GM18867 (cell line): ENCODE measurements at regions not wholly inside any gene's neighbourhood (a gene's known extent, or its start where the extent isn't known, plus 50 kb on each side); places are given as distances from the start of the nearest gene placed in this dataset.

Experiments
- ATAC-seq: cut with Tn5 transposase; IDR thresholded peaks from one replicate; pipeline ENCODE4 v1.9.1; 2021; ENCODE audit warnings: mild to moderate bottlenecking, moderate library complexity; ENCODE audit not compliant: unreplicated experiment

GRCh38 chr7:67955061-67955460, 958.4 kb downstream of the TYW1 start:
- no peak for ATAC-seq

DNA sequence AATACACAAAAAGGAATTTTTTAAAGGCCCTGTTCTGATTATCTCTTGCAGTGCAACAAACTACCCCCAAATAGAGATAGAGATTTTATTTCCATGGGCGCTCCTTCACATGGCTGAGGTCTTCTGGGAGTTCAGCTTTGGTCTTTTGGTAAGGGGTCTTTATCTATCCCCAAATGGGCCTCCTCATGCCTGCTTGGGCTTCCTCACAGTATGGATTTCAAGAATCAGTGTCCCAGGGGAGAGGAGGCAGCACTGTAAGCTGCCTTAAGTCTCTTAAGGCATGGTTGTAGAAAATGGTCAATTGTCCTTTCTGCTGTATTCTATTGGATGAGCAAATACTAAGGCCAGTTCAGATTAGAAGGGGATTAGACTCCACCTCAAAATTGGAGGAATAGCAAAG, 966.2 kb downstream of the TYW1 start:
- no peak for ATAC-seq

DNA sequence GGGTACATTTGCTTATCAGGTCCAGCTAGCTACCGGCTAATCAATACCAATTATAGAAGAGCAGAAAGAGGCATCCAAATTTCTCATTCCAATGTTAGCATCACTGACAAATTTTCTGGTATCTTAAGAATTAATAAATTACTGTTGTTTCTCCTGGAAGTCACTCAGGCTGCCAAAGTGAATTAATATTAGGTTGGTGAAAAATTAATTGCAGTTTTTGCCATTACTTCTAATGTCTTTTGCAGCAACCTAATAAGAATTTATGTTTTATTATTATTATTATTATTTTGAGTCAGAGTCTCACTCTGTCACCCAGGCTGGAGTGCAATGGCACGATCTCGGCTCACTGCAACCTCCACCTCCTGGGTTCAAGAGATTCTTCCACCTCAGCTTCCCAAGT, 979.9 kb downstream of the TYW1 start:
- no peak for ATAC-seq

DNA sequence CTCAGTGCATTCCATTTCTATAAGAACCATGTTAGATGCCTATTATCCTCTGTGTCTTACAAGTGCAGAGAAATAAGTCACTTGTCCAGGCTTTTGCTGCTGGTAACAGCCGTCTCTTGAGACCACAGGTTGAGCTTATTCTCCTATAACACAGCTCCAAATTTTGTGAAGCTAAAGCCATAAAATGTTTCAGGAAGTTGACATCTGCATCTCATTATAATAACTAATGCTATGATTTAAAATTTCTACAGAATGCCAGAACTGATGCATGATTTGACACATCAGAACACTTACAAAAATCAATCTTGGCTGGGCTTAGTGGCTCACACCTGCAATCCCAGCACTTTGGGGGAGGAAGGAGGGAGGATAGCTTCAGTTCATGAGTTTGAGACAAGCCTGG, 986.9 kb downstream of the TYW1 start:
- no peak for ATAC-seq

GRCh38 chr7:67984326-67984725, 987.7 kb downstream of the TYW1 start:
- ATAC-seq: no peak

GRCh38 chr7:67989142-67989541, 992.5 kb downstream of the TYW1 start:
- ATAC-seq: no peak

DNA sequence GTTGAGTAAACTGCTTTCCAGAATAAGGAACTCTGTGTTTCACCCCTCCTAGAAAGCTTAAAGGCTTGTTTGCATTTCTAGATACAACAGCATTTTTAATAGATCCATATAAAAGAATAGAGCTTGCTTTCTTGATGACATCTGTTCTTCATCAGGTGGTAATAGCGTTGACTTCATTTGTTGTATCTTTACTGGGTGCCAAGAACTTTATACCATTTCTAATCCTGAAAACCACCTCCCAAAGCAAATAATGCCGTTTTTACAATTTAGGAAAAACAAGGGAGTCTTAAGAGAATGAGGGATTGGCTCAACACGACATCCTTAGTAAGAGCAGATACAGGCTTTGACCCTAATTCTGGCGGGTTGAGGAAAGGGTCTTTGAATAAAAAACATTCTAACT, 993.4 kb downstream of the TYW1 start:
- no peak for ATAC-seq

GRCh38 chr7:67990716-67991115, 994.1 kb downstream of the TYW1 start:
- no peak for ATAC-seq

DNA sequence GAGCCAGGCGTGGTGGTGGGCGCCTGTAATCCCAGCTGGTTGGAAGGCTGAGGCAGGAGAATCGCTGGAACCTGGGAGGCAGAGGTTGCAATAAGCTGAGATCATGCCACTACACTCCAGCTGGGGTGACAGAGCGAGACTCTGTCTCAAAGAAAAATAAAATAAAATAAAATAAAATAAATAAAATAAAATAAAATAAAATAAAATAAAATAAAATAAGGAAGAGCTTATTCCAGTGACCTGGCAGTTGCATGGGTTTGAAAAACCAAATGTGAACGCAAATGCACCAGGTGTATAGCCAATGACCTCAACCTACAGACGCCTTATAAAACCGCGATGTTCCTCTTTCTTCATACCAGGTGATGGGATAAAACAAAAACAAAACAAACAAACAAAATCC, 995.7 kb downstream of the TYW1 start:
- no peak for ATAC-seq

DNA sequence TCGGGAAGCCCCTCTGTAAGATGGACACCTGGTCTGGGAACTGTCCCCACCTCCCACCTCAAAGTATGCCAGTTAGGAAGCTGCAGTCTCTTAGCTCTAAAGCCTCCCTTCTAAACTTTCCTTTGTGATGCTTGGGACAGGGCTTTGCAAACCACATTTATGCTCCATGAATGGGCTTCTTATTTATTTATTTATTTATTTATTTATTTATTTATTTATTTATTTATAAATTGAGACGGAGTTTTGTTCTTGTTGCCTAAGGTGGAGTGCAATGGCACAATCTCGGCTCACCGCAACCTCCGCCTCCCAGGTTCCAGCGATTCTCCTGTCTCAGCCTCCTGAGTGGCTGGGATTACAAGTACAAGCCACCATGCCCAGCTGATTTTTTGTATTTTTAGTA, 1009.4 kb downstream of the TYW1 start:
- no peak for ATAC-seq

DNA sequence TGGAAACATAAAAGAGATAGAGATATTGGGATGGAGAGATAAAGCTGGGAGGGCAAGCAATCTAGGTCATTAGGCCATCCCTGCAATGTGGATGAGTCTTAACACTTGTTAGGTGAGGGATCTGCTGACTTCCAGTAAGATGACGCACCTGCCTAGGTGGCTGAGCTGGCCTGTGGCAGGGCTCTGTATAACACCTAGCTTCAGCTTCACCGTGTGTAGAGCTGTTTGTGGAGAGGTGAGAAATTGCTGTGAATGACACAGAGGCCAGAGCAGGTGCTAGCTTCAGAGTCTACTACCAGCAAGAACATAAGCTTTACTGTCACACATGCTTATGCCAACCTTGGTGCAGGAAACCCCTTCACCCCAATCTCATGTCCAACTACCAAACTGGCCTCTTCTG, 1010.0 kb downstream of the TYW1 start:
- no peak for ATAC-seq

GRCh38 chr7:68009716-68010115, 1013.1 kb downstream of the TYW1 start:
- ATAC-seq: no peak

- ATAC-seq: no peak
These were observed 1017.6 kb downstream of the TYW1 start for GRCh38 chr7:68014031-68014736.

GRCh38 chr7:68015122-68015977, 1018.7 kb downstream of the TYW1 start:
- ATAC-seq: no peak

- ATAC-seq: no peak
These were observed 1019.4 kb downstream of the TYW1 start for GRCh38 chr7:68015978-68016532.

DNA sequence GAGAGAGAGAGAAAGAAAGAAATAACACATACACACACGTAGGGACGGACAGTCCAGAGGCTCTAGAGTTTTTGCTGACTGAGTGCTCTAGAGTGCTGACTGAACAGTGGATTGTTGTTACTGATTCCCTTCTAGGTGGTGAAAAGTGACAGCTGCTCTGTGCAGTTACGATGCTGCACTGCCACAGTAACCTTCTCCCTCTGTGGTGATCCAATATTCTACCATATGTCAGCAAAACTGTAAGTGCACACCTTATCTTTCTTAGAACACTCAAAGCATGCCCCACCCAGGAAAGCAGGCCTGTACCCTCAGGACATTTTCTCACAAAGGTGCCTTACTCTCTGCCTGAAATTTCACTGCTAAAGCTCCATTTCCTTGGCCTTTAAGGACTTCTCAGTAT, 1023.5 kb downstream of the TYW1 start:
- ATAC-seq: no peak

GRCh38 chr7:68025369-68025768, 1028.7 kb downstream of the TYW1 start:
- ATAC-seq: no peak

DNA sequence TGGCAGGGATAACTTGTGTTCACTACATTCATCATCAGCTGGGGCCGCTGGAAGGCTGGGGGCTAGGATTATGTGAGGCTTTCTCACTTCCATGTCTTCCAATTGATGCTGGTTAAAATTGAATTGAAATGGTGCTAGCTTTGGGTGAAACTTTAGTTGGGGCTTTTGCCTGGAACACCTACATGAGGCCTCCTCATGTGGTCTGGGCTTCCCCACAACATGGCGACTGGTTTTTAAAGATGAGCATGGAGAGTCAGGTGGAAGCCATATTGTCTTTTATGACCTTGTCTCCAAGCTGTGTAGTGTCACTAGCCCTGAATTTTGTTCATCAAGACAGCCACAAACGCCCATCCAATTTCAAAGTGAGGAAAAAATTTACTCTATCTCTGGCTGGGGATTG, 1033.9 kb downstream of the TYW1 start:
- no peak for ATAC-seq

DNA sequence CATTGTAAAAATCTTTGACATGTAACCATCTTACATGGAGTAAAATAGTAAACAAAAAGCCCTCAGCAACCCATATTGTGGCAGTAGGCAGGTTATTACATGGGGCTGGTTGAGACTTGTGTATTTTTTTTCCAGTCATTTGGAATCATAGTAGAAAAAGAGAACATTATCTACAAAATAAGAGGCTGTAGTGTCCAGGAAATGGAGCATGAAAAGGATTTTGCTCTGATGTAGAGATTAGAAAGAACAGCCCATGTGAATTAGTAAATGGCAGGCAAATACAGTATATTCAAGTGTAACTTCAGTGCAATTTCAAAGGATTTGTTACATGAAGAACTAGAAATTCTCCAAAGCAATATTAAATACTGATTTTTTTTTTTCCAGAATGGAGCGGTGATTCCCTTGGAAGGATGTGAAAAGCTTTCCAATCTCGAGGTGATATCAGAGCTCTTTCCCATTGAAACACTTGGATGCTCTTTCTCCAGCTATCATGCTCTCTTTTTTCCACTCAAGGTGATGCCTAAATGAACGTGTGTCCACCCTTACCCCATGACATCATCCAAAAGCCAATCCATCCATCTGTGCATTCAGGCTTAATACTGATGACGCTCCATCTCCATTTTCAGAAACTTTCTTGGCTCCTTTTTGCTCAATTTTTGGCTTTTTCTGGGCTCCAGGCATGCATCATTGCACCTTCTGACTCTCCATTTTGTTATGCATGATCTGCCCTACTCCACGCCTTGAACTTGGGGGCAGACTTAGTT, 1034.7 kb downstream of the TYW1 start:
- ATAC-seq: no peak

GRCh38 chr7:68038621-68039314, 1042.1 kb downstream of the TYW1 start:
- ATAC-seq: no peak

DNA sequence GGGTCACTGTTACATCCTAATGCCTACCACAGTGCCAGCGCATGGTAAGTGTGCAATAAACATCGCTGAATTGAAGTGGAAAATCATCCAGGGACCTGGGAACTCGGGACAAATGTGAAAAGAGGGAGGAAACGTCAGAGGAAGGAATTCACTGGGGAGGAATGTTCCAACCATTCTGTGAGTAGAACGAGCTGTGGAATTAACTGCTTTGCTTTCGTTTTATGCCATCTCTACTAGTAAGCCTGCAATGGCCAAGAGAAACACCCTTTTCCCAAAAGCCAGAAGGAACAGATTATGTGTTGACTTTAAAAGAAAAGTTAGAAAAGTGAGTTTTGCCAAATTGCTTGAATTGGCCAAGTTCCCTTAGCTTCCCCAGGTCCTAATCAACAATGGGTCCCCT, 1044.9 kb downstream of the TYW1 start:
- ATAC-seq: no peak
